Adrenal gland (tissue), 5 donors: ENCODE measurements at regions not wholly inside any gene's neighbourhood (a gene's known extent, or its start where the extent isn't known, plus 50 kb on each side); places are given as distances from the start of the nearest gene placed in this dataset.

Experiments
- CTCF ChIP-seq, 6 experiments: fragments of 450-650 bp in 4 of 6; fragments of 200-600 bp in 2 of 6; sonication (generic) in 1 of 6; IDR thresholded peaks; 1 replicate in 5 of 6; 2 replicates in 1 of 6; pipeline versions ENCODE4 v1.5.1 to v1.8.0; 2016 to 2021; ENCODE audit warnings: antibody characterized with exemption in 6 of 6, mild to moderate bottlenecking in 2 of 6, moderate library complexity in 1 of 6
- POLR2A ChIP-seq, 2 donors: fragments of 450-650 bp; IDR thresholded peaks; one replicate each; pipeline ENCODE4 v1.6.1; 2017; ENCODE audit warnings: antibody characterized with exemption in 2 of 2, mild to moderate bottlenecking in 2 of 2, moderate library complexity in 1 of 2
- donor health status: DM: no; HTN: no; CAD: no.

GRCh38 chr5:92002721-92003274 is 619.7 kb upstream of the ARRDC3 start:
- no peak for TF ChIP-seq CTCF (IDR thresholded peaks at IDR 0.05)
- TF ChIP-seq POLR2A (IDR thresholded peaks at IDR 0.05): no peak
